Omental fat pad (tissue), 3 donors: ENCODE measurements at regions not wholly inside any gene's neighbourhood (a gene's known extent, or its start where the extent isn't known, plus 50 kb on each side); places are given as distances from the start of the nearest gene placed in this dataset.

Source experiments
- ATAC-seq: fragments of 150-250 bp; one replicate; pipeline ENCODE4 v1.9.1; 2016; ENCODE audit warnings: mild to moderate bottlenecking, moderate library complexity; ENCODE audit not compliant: low FRiP score
- DNase-seq: peaks from one replicate; pipeline ENCODE4 v3.0.0-alpha.2; 2019; ENCODE audit warnings: low spot score
- TF ChIP-seq, protein P1 (sequence below), 3 donors: fragments of 450-650 bp; IDR thresholded peaks; one replicate each; pipeline ENCODE4 v1.5.1; 2016 to 2017; ENCODE audit warnings: antibody characterized with exemption in 3 of 3, mild to moderate bottlenecking in 3 of 3, moderate library complexity in 2 of 3

DNA sequence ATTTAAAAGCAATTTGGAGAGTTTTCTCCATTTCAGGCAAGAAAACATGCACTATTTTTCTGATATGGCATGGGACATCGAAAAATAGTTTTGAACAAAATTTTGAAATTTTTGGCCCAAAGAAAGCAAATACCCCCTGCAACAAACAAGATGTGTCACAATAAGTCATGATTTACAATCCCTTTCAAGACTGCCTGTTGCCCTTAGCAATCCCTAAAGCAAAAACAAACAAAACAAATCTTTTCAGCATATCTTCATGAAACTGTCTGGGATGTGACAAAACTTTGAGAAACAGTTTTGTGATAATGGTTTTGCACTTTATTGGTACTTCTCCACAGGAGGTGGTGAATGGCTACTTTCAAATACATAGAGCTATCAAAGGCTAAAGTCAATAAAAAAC is 1888.7 kb upstream of the PIK3C3 start:
- no peak for ATAC-seq
- DNase-seq = no peak
- TF ChIP-seq, protein P1, sequence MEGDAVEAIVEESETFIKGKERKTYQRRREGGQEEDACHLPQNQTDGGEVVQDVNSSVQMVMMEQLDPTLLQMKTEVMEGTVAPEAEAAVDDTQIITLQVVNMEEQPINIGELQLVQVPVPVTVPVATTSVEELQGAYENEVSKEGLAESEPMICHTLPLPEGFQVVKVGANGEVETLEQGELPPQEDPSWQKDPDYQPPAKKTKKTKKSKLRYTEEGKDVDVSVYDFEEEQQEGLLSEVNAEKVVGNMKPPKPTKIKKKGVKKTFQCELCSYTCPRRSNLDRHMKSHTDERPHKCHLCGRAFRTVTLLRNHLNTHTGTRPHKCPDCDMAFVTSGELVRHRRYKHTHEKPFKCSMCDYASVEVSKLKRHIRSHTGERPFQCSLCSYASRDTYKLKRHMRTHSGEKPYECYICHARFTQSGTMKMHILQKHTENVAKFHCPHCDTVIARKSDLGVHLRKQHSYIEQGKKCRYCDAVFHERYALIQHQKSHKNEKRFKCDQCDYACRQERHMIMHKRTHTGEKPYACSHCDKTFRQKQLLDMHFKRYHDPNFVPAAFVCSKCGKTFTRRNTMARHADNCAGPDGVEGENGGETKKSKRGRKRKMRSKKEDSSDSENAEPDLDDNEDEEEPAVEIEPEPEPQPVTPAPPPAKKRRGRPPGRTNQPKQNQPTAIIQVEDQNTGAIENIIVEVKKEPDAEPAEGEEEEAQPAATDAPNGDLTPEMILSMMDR (IDR thresholded peaks at IDR 0.05) = no peak

- TF ChIP-seq, protein P1 (IDR thresholded peaks at IDR 0.05) = no peak
- DNase-seq (no peak), ATAC-seq (no peak)
Measured at GRCh38 chr18:40063488-40063887, 1891.5 kb upstream of the PIK3C3 start.

DNA sequence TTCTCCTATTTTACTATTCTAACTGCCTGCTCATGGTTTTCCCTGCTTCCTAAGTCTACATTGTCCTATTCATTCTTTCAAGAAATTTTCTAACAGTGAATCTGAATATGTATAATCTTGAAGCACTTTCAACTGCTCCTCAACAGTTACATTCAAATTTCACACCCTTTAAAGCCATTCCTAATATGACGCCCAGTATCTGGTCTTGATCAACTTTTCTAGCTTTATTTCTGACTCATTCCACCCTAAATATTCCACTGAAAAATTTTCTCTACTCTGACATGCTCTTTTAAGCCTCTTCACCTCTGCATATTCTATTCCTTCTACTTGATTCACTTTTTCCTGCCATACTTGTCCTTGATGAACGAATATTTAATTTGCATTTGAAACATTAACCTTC is 1893.9 kb upstream of the PIK3C3 start:
- ATAC-seq (no peak), DNase-seq (no peak)
- TF ChIP-seq, protein P1 (IDR thresholded peaks at IDR 0.05) = no peak

- ATAC-seq = no peak
- TF ChIP-seq, protein P1 (IDR thresholded peaks at IDR 0.05) = no peak
- DNase-seq = no peak
Measured at GRCh38 chr18:40060562-40060961, 1894.5 kb upstream of the PIK3C3 start.

DNA sequence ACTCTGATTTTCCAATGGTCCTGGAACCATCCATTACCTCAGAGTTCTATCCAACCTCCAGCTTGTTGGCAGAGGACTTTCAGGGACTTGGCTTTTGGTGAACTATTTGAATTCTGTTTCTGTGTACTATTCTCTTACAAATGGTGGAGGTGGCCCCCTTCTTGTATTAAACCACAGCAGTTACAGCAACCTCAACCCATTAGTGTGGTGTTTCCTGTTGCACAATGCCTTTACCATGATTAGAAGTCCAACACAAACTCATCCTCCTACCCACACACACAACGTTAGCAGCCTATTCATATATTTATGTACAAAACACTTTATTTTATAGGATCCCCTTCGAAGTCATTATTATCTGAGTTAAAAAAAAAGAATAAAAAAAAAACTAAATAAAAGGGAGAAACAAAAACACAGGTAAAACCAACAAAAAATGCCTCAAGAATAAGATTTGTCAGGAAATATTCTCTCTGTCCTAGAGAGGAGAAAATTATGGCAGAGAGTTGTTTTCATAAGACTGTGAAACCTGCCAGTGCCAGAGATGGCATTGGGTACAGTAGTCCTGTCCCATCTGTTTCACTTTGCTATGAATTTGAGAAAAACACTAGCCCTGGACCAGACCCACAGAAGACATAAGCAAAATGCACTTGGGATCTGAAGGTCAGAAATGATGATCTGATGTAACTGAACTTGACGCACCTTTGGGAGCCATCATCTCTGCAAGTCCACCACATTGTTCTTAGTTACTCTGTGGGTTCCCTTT is 1896.0 kb upstream of the PIK3C3 start:
- ATAC-seq = no peak
- DNase-seq = no peak
- TF ChIP-seq, protein P1 (IDR thresholded peaks at IDR 0.05) = no peak

GRCh38 chr18:40056079-40056692 is 1898.8 kb upstream of the PIK3C3 start:
- TF ChIP-seq, protein P1 (IDR thresholded peaks at IDR 0.05) = no peak
- DNase-seq = no peak
- ATAC-seq = no peak

DNA sequence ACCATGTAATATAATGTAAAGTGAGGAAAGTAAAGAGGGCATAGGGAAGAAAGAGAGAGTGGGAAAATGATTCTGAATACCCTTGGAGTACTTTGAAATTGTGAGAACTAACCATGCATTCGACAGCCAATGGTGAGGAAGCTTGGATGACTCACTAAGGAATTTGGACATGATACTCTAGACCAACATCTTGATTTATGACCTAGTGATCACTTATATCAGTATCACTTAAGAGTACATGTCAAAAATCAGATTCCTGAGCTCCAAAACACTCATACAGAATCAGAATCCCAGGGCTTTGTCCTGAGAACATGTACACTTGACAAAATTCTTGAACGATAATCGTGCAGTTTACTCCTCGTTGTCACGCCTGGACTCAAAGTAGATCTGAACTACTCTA is 1899.8 kb upstream of the PIK3C3 start:
- DNase-seq (no peak), ATAC-seq (no peak)
- TF ChIP-seq, protein P1 (IDR thresholded peaks at IDR 0.05) = no peak
